ENCODE measurements at regions not wholly inside any gene's neighbourhood (a gene's known extent, or its start where the extent isn't known, plus 50 kb on each side); places are given as distances from the start of the nearest gene placed in this dataset.

- DNase-seq (ENCODE audit: low spot score, unreplicated experiment) = no peak
- no peaks in the 10 kb centered on the region for H3K27me3 Mint-ChIP-seq
- H3K36me3 Mint-ChIP-seq (ENCODE audit: insufficient read depth) = no peaks in the 10 kb centered on the region
- TF ChIP-seq CTCF (IDR thresholded peaks at IDR 0.05; ENCODE audit: unreplicated experiment) = no peak
- no peaks in the 10 kb centered on the region for H3K9me3 Mint-ChIP-seq (ENCODE audit: low read depth)
- peaks cover 2% of the 10 kb centered on the region for H3K4me1 Mint-ChIP-seq (ENCODE audit: low read depth)
- H3K27ac Mint-ChIP-seq = no peak overlapping the region
- no peak overlapping the region for H3K4me3 Mint-ChIP-seq (ENCODE audit: low read depth)
Observed at GRCh38 chr2:146143971-146144370, 1624.1 kb upstream of the ZEB2 start.

- no peaks in the 10 kb centered on the region for H3K4me1 Mint-ChIP-seq (ENCODE audit: low read depth)
- TF ChIP-seq CTCF (IDR thresholded peaks at IDR 0.05; ENCODE audit: unreplicated experiment) = no peak
- no peak overlapping the region for H3K4me3 Mint-ChIP-seq (ENCODE audit: low read depth)
- no peaks in the 10 kb centered on the region for H3K27me3 Mint-ChIP-seq
- H3K27ac Mint-ChIP-seq = no peak overlapping the region
- H3K36me3 Mint-ChIP-seq (ENCODE audit: insufficient read depth) = no peaks in the 10 kb centered on the region
- H3K9me3 Mint-ChIP-seq (ENCODE audit: low read depth) = peaks cover 12% of the 10 kb centered on the region
- no peak for DNase-seq (ENCODE audit: low spot score, unreplicated experiment)
Observed at GRCh38 chr2:146138820-146139219, 1618.9 kb upstream of the ZEB2 start.

GRCh38 chr2:146135245-146135644 is 1615.3 kb upstream of the ZEB2 start:
- no peak for DNase-seq (ENCODE audit: low spot score, unreplicated experiment)
- H3K4me1 Mint-ChIP-seq (ENCODE audit: low read depth) = peaks cover 5% of the 10 kb centered on the region
- H3K27ac Mint-ChIP-seq = no peak overlapping the region
- H3K4me3 Mint-ChIP-seq (ENCODE audit: low read depth) = no peak overlapping the region
- no peaks in the 10 kb centered on the region for H3K36me3 Mint-ChIP-seq (ENCODE audit: insufficient read depth)
- TF ChIP-seq CTCF (IDR thresholded peaks at IDR 0.05; ENCODE audit: unreplicated experiment) = no peak
- H3K27me3 Mint-ChIP-seq = no peaks in the 10 kb centered on the region
- H3K9me3 Mint-ChIP-seq (ENCODE audit: low read depth) = peaks cover 12% of the 10 kb centered on the region

GRCh38 chr2:146131785-146132184 is 1611.9 kb upstream of the ZEB2 start:
- H3K9me3 Mint-ChIP-seq (ENCODE audit: low read depth) = peaks cover 5% of the 10 kb centered on the region

GRCh38 chr2:146131048-146131447 is 1611.1 kb upstream of the ZEB2 start:
- Mint-ChIP-seq H3K27ac (no peak overlapping the region), H3K9me3 (ENCODE audit: low read depth) (no peaks in the 10 kb centered on the region), H3K4me3 (ENCODE audit: low read depth) (no peak overlapping the region), H3K36me3 (ENCODE audit: insufficient read depth) (no peaks in the 10 kb centered on the region), H3K4me1 (ENCODE audit: low read depth) (peaks cover 5% of the 10 kb centered on the region), H3K27me3 (no peaks in the 10 kb centered on the region)
- DNase-seq (ENCODE audit: low spot score, unreplicated experiment) = no peak
- no peak for TF ChIP-seq CTCF (IDR thresholded peaks at IDR 0.05; ENCODE audit: unreplicated experiment)

More at GRCh38 chr2:146131785-146132184, 1611.9 kb upstream of the ZEB2 start:
- H3K27ac Mint-ChIP-seq = no peak overlapping the region
- H3K4me1 Mint-ChIP-seq (ENCODE audit: low read depth) = peaks cover 5% of the 10 kb centered on the region
- H3K4me3 Mint-ChIP-seq (ENCODE audit: low read depth) = no peak overlapping the region
- H3K36me3 Mint-ChIP-seq (ENCODE audit: insufficient read depth) = no peaks in the 10 kb centered on the region
- no peak for DNase-seq (ENCODE audit: low spot score, unreplicated experiment)
- H3K27me3 Mint-ChIP-seq = no peaks in the 10 kb centered on the region
- TF ChIP-seq CTCF (IDR thresholded peaks at IDR 0.05; ENCODE audit: unreplicated experiment) = no peak

All from progenitor cell of endocrine pancreas (in vitro differentiated cells).